ENCODE measurements at regions not wholly inside any gene's neighbourhood (a gene's known extent, or its start where the extent isn't known, plus 50 kb on each side); places are given as distances from the start of the nearest gene placed in this dataset.
"Not testable (repeated sequence)": the region's sequence is repeated elsewhere in the genome, so short reads cannot be mapped to it uniquely, and the experiment has no call there.

DNA sequence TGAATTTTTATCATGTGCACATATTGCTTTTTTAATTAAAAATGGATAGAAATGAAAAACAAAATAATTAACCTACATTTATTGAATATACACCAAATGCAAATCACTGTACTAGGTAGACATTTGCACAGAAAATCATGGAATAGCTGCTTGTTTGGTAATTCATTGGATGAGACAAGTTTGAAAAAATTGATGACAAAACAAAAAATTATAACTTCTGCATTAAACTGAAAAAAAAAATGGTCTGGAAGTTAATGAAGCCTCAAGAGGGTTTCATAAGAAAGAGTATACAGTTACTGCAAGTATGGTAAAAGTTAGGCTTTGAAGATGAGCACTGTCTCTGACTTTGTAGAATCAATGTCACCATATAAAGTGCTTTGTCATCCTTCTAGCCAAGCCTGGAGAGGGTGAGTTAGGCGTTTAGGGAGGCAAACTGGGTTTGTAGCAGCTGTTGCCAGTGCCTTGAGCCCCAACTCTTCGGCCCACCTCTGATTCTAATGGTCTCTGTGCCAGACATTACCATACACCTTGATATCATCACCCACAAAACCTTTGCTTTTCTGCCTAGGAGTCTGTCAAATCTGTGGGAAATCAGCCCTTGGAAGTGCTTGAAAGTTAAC is 291.1 kb upstream of the CLEC14A start:
- H3K36me3 ChIP-seq = no peaks in the 10 kb centered on the region
- no peaks in the 10 kb centered on the region for H3K9me3 ChIP-seq
- H3K4me1 ChIP-seq (ENCODE audit: control insufficient read depth in 1 of 2, insufficient read depth in 1 of 2, low read depth in 1 of 2, low read length in 1 of 2) = peaks cover 0 to 7% of the 10 kb centered on the region in 2 experiments
- no peak overlapping the region for H3K4me3 ChIP-seq (ENCODE audit: low read depth in 1 of 2, low read length in 1 of 2)
- H3K27ac ChIP-seq = no peak overlapping the region
- no peaks in the 10 kb centered on the region for H3K27me3 ChIP-seq
- TF ChIP-seq, protein P1, sequence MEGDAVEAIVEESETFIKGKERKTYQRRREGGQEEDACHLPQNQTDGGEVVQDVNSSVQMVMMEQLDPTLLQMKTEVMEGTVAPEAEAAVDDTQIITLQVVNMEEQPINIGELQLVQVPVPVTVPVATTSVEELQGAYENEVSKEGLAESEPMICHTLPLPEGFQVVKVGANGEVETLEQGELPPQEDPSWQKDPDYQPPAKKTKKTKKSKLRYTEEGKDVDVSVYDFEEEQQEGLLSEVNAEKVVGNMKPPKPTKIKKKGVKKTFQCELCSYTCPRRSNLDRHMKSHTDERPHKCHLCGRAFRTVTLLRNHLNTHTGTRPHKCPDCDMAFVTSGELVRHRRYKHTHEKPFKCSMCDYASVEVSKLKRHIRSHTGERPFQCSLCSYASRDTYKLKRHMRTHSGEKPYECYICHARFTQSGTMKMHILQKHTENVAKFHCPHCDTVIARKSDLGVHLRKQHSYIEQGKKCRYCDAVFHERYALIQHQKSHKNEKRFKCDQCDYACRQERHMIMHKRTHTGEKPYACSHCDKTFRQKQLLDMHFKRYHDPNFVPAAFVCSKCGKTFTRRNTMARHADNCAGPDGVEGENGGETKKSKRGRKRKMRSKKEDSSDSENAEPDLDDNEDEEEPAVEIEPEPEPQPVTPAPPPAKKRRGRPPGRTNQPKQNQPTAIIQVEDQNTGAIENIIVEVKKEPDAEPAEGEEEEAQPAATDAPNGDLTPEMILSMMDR (IDR thresholded peaks at IDR 0.05) = no peak

- no peaks in the 10 kb centered on the region for H3K36me3 ChIP-seq
- no peaks in the 10 kb centered on the region for H3K27me3 ChIP-seq
- TF ChIP-seq, protein P1 (IDR thresholded peaks at IDR 0.05) = no peak
- H3K9me3 ChIP-seq = no peaks in the 10 kb centered on the region
- H3K27ac ChIP-seq = no peak overlapping the region
- no peak overlapping the region for H3K4me3 ChIP-seq (ENCODE audit: low read depth in 1 of 2, low read length in 1 of 2)
- peaks cover 0 to 3% of the 10 kb centered on the region in 2 experiments for H3K4me1 ChIP-seq (ENCODE audit: control insufficient read depth in 1 of 2, insufficient read depth in 1 of 2, low read depth in 1 of 2, low read length in 1 of 2)
Observed at GRCh38 chr14:38544776-38545175, 288.9 kb upstream of the CLEC14A start.

- not testable (repeated sequence) for H3K36me3 ChIP-seq; H3K9me3 ChIP-seq; H3K27ac ChIP-seq; H3K4me3 ChIP-seq (ENCODE audit: low read depth in 1 of 2, low read length in 1 of 2); H3K27me3 ChIP-seq; H3K4me1 ChIP-seq (ENCODE audit: control insufficient read depth in 1 of 2, insufficient read depth in 1 of 2, low read depth in 1 of 2, low read length in 1 of 2)
Observed at GRCh38 chr14:38543851-38544250, 288.0 kb upstream of the CLEC14A start.

DNA sequence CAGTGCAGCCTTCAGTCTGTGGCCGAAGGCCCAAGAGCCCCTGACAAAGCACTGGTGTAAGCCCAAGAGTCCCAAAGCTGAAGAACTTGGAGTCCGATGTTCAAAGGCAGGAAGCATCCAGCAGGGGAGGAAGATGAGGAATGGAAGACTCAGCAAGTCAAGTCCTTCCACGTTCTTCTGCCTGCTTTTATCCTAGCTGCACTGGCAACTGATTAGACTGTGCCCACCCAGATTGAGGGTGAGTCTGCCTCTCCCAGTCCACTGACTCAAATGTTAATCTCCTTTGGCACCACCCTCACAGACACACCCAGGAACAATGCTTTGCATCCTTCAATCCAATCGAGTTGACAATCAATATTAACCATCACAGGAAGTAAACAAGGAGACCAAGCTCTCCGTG is 282.2 kb upstream of the CLEC14A start:
- H3K27me3 ChIP-seq; H3K4me3 ChIP-seq (ENCODE audit: low read depth in 1 of 2, low read length in 1 of 2); H3K27ac ChIP-seq; H3K4me1 ChIP-seq (ENCODE audit: control insufficient read depth in 1 of 2, insufficient read depth in 1 of 2, low read depth in 1 of 2, low read length in 1 of 2); H3K9me3 ChIP-seq; H3K36me3 ChIP-seq: not testable (repeated sequence)

DNA sequence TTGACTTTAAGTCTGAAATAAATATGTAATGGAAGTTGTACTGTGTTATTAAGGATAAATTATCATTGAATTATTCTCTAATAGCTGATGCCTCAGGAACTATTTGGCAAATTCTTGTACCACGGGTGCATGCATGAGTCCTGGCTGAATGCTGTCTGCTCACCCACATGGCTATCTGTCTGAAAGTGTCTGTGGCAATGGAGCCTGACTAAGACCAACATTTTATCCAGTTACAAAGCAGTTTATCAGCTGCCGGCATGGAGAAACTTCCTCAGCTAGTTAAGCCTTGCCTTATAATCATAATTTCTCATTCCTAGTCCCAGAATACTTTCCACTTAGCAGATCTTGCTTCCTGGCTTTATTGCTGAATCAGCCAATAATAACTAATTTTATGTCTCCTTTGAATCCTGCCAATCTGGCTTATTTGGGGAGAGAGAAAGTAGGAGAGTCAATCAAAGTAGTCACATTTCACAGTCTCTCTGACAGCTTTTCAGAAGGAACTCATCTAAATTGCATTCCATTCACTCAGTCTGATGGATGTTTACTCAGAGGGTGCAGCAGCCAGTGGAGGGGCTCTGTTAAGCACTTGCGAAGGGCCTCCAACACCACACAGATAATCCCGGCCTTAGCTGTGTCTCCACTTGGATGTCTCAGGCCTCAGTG is 280.6 kb upstream of the CLEC14A start:
- Histone ChIP-seq H3K36me3 (no peaks in the 10 kb centered on the region), H3K27ac (no peak overlapping the region), H3K4me1 (ENCODE audit: control insufficient read depth in 1 of 2, insufficient read depth in 1 of 2, low read depth in 1 of 2, low read length in 1 of 2) (no peaks in the 10 kb centered on the region), H3K27me3 (no peaks in the 10 kb centered on the region), H3K4me3 (ENCODE audit: low read depth in 1 of 2, low read length in 1 of 2) (no peak overlapping the region), H3K9me3 (no peaks in the 10 kb centered on the region)
- TF ChIP-seq, protein P1 (IDR thresholded peaks at IDR 0.05) = no peak

GRCh38 chr14:38528582-38528981 is 272.7 kb upstream of the CLEC14A start:
- Histone ChIP-seq H3K4me1 (ENCODE audit: control insufficient read depth in 1 of 2, insufficient read depth in 1 of 2, low read depth in 1 of 2, low read length in 1 of 2) (no peaks in the 10 kb centered on the region), H3K4me3 (ENCODE audit: low read depth in 1 of 2, low read length in 1 of 2) (no peak overlapping the region), H3K36me3 (no peaks in the 10 kb centered on the region), H3K27ac (no peak overlapping the region), H3K27me3 (no peaks in the 10 kb centered on the region), H3K9me3 (no peaks in the 10 kb centered on the region)
- TF ChIP-seq, protein P1 (IDR thresholded peaks at IDR 0.05) = no peak

Data from neutrophil (primary cell).